ENCODE measurements at regions not wholly inside any gene's neighbourhood (a gene's known extent, or its start where the extent isn't known, plus 50 kb on each side); places are given as distances from the start of the nearest gene placed in this dataset.

GRCh38 chr7:145692237-145692950 lies 424.2 kb upstream of the CNTNAP2 start:
- Histone ChIP-seq H2AFZ (ENCODE audit: low read depth, low read length) (no peak overlapping the region), H3K27ac (ENCODE audit: insufficient read depth, low read depth, low read length) (no peak overlapping the region), H3K36me3 (ENCODE audit: control insufficient read depth in 2 of 2, extremely low read depth in 1 of 2, insufficient read depth in 2 of 2, low read length in 2 of 2) (no peaks in the 10 kb centered on the region), H3K9ac (replicated peaks; ENCODE audit: extremely low read depth, insufficient read depth, low read length) (no peak overlapping the region), H3K79me2 (ENCODE audit: control insufficient read depth, insufficient read depth, low read length) (no peaks in the 10 kb centered on the region), H3K4me3 (replicated peaks in 1 of 3; ENCODE audit: insufficient read depth in 1 of 3, low read depth in 1 of 3, low read length in 3 of 3) (no peak overlapping the region), H3K4me2 (ENCODE audit: insufficient read depth, low read length) (no peak overlapping the region), H3K4me1 (ENCODE audit: control insufficient read depth, extremely low read depth, insufficient read depth, low read length) (no peaks in the 10 kb centered on the region), H4K20me1 (replicated peaks; ENCODE audit: control insufficient read depth, extremely low read depth, insufficient read depth, low read length) (no peaks in the 10 kb centered on the region), H3K9me3 (replicated peaks; ENCODE audit: control insufficient read depth, insufficient read depth, low read length) (peaks cover 5% of the 10 kb centered on the region), H3K9me1 (replicated peaks; ENCODE audit: control insufficient read depth, extremely low read depth, insufficient read depth, low read length) (no peaks in the 10 kb centered on the region), H3K27me3 (ENCODE audit: control insufficient read depth in 2 of 2, insufficient read depth in 2 of 2, low read length in 2 of 2) (no peaks in the 10 kb centered on the region)
- no peak for DNase-seq (ENCODE audit: low read depth, low spot score)
- CTCF ChIA-PET, result no interaction called here
- POLR2A ChIA-PET, result no interaction called here
- TF ChIP-seq EZH2 (IDR thresholded peaks at IDR 0.05; ENCODE audit: borderline replicate concordance, low read depth, low read length, severe bottlenecking), result no peak
- no peak for TF ChIP-seq GATA2 (IDR thresholded peaks at IDR 0.05; ENCODE audit: insufficient read depth, insufficient read length, low read depth, low read length)
- TF ChIP-seq MYC (IDR thresholded peaks at IDR 0.05; ENCODE audit: low read depth, low read length), result no peak
- TF ChIP-seq JUN (IDR thresholded peaks at IDR 0.05; ENCODE audit: borderline replicate concordance, insufficient read depth, insufficient read length, low read depth), result no peak
- TF ChIP-seq POLR2A (IDR thresholded peaks at IDR 0.05; ENCODE audit: low read depth, low read length), result no peak
- TF ChIP-seq MAX (IDR thresholded peaks at IDR 0.05; ENCODE audit: insufficient read depth, insufficient read length), result no peak
- no peak for TF ChIP-seq CTCF (IDR thresholded peaks at IDR 0.05; ENCODE audit: extremely low read depth in 1 of 2, insufficient read depth in 1 of 2, low read depth in 1 of 2, low read length in 2 of 2)
- TF ChIP-seq POLR2AphosphoS5 (IDR thresholded peaks at IDR 0.05; ENCODE audit: insufficient read depth, low read depth, low read length), result no peak
- TF ChIP-seq FOS (IDR thresholded peaks at IDR 0.05; ENCODE audit: borderline replicate concordance, insufficient read depth, low read length), result no peak
- intact Hi-C loops (cut with micrococcal nuclease) (no loop called here), dilution Hi-C loops (cut with MboI; ENCODE audit: extremely low pct_ligation_motif_present, low sequenced_read_pairs) (no loop called here)
- no TSS peak for BruUV-seq (replicated peaks)
- FAIRE-seq, result no peak

Data from endothelial cell of umbilical vein (primary cell).